ACC112 (cell line): ENCODE measurements at regions not wholly inside any gene's neighbourhood (a gene's known extent, or its start where the extent isn't known, plus 50 kb on each side); places are given as distances from the start of the nearest gene placed in this dataset.

Experiments used
- H2AFZ ChIP-seq: fragments of 200-600 bp; sonication (generic); one replicate; pipeline ENCODE4 v1.6.0; 2017; ENCODE audit warnings: antibody characterized with exemption, low read length; ENCODE audit not compliant: unreplicated experiment
- H3K27ac ChIP-seq: fragments of 200-600 bp; sonication (generic); 2 replicates; pipeline ENCODE4 v1.5.1; 2014; ENCODE audit warnings: low read depth, mild to moderate bottlenecking, antibody characterized with exemption, low read length, moderate library complexity
- H3K27me3 ChIP-seq: fragments of 200-600 bp; sonication (generic); 2 replicates; pipeline ENCODE4 v1.6.1; 2014; ENCODE audit warnings: mild to moderate bottlenecking, antibody characterized with exemption, low read length, moderate library complexity, mixed read lengths; ENCODE audit not compliant: insufficient read depth
- H3K36me3 ChIP-seq: fragments of 200-600 bp; sonication (generic); 2 replicates; pipeline ENCODE4 v1.6.1; 2016; ENCODE audit warnings: mild to moderate bottlenecking, antibody characterized with exemption, low read length, moderate library complexity, mixed read lengths; ENCODE audit not compliant: insufficient read depth
- H3K4me1 ChIP-seq: fragments of 200-600 bp; sonication (generic); one replicate; pipeline ENCODE4 v1.6.1; 2016; ENCODE audit warnings: low read length, mixed read lengths; ENCODE audit not compliant: insufficient read depth, unreplicated experiment, control insufficient read depth
- H3K4me3 ChIP-seq: fragments of 200-600 bp; sonication (generic); 2 replicates; pipeline ENCODE4 v1.5.1; 2014; ENCODE audit warnings: mild to moderate bottlenecking, low read depth, low read length
- H3K79me2 ChIP-seq: fragments of 200-600 bp; sonication (generic); one replicate; pipeline ENCODE4 v1.6.0; 2016; ENCODE audit warnings: low read length; ENCODE audit not compliant: control insufficient read depth, unreplicated experiment, insufficient read depth

- H3K27ac ChIP-seq: no peak overlapping the region
- no peaks in the 10 kb centered on the region for H3K36me3 ChIP-seq
- no peaks in the 10 kb centered on the region for H3K79me2 ChIP-seq
- no peak overlapping the region for H3K4me3 ChIP-seq
- no peaks in the 10 kb centered on the region for H3K27me3 ChIP-seq
- no peaks in the 10 kb centered on the region for H3K4me1 ChIP-seq
- H2AFZ ChIP-seq: no peak overlapping the region
These were observed 239.6 kb upstream of the TRAM1L1 start for GRCh38 chr4:117324851-117325491.

GRCh38 chr4:117326091-117326490 lies 240.7 kb upstream of the TRAM1L1 start:
- Histone ChIP-seq H3K4me3 (no peak overlapping the region), H3K79me2 (no peaks in the 10 kb centered on the region), H3K27me3 (no peaks in the 10 kb centered on the region), H2AFZ (no peak overlapping the region), H3K27ac (no peak overlapping the region), H3K36me3 (no peaks in the 10 kb centered on the region), H3K4me1 (no peaks in the 10 kb centered on the region)

GRCh38 chr4:117327491-117327890 lies 242.1 kb upstream of the TRAM1L1 start:
- no peaks in the 10 kb centered on the region for H3K4me1 ChIP-seq
- no peak overlapping the region for H2AFZ ChIP-seq
- no peaks in the 10 kb centered on the region for H3K36me3 ChIP-seq
- H3K27me3 ChIP-seq: no peaks in the 10 kb centered on the region
- no peaks in the 10 kb centered on the region for H3K79me2 ChIP-seq
- H3K27ac ChIP-seq: no peak overlapping the region
- H3K4me3 ChIP-seq: no peak overlapping the region

GRCh38 chr4:117328333-117328732 lies 243.0 kb upstream of the TRAM1L1 start:
- H2AFZ ChIP-seq: no peak overlapping the region
- no peaks in the 10 kb centered on the region for H3K36me3 ChIP-seq
- H3K27me3 ChIP-seq: no peaks in the 10 kb centered on the region
- no peak overlapping the region for H3K27ac ChIP-seq
- H3K4me3 ChIP-seq: no peak overlapping the region
- H3K79me2 ChIP-seq: no peaks in the 10 kb centered on the region
- H3K4me1 ChIP-seq: no peaks in the 10 kb centered on the region

- H3K79me2 ChIP-seq: no peaks in the 10 kb centered on the region
- no peaks in the 10 kb centered on the region for H3K27me3 ChIP-seq
- H3K4me3 ChIP-seq: no peak overlapping the region
- no peaks in the 10 kb centered on the region for H3K36me3 ChIP-seq
- no peak overlapping the region for H2AFZ ChIP-seq
- no peak overlapping the region for H3K27ac ChIP-seq
- no peaks in the 10 kb centered on the region for H3K4me1 ChIP-seq
These were observed 246.4 kb upstream of the TRAM1L1 start for GRCh38 chr4:117331817-117332216.

- Histone ChIP-seq H3K4me1 (no peaks in the 10 kb centered on the region), H3K4me3 (no peak overlapping the region), H3K27ac (no peak overlapping the region), H3K27me3 (no peaks in the 10 kb centered on the region), H2AFZ (no peak overlapping the region), H3K79me2 (no peaks in the 10 kb centered on the region), H3K36me3 (no peaks in the 10 kb centered on the region)
These were observed 249.2 kb upstream of the TRAM1L1 start for GRCh38 chr4:117334451-117335188.

GRCh38 chr4:117357437-117357836 lies 272.1 kb upstream of the TRAM1L1 start:
- no peaks in the 10 kb centered on the region; the same call in 1 of the 2 replicates for H3K27me3 ChIP-seq
- H3K79me2 ChIP-seq: no peaks in the 10 kb centered on the region
- H3K36me3 ChIP-seq: no peaks in the 10 kb centered on the region
- H3K4me3 ChIP-seq: no peak overlapping the region
- H2AFZ ChIP-seq: no peak overlapping the region
- no peaks in the 10 kb centered on the region for H3K4me1 ChIP-seq
- no peak overlapping the region for H3K27ac ChIP-seq

- Histone ChIP-seq H3K4me3 (no peak overlapping the region), H3K27me3 (no peaks in the 10 kb centered on the region; the same call in 1 of the 2 replicates)
These were observed 272.5 kb upstream of the TRAM1L1 start for GRCh38 chr4:117357866-117358265.

GRCh38 chr4:117370944-117371668 lies 285.7 kb upstream of the TRAM1L1 start:
- Histone ChIP-seq H3K27me3 (no peaks in the 10 kb centered on the region), H3K4me1 (no peaks in the 10 kb centered on the region), H3K79me2 (no peaks in the 10 kb centered on the region), H3K4me3 (no peak overlapping the region), H3K36me3 (no peaks in the 10 kb centered on the region), H3K27ac (no peak overlapping the region), H2AFZ (no peak overlapping the region)

More at GRCh38 chr4:117357866-117358265, 272.5 kb upstream of the TRAM1L1 start:
- H3K27ac ChIP-seq: no peak overlapping the region
- H2AFZ ChIP-seq: no peak overlapping the region
- no peaks in the 10 kb centered on the region for H3K4me1 ChIP-seq
- H3K79me2 ChIP-seq: no peaks in the 10 kb centered on the region
- no peaks in the 10 kb centered on the region for H3K36me3 ChIP-seq

- Histone ChIP-seq H3K27me3 (no peaks in the 10 kb centered on the region), H2AFZ (no peak overlapping the region), H3K79me2 (no peaks in the 10 kb centered on the region), H3K4me1 (no peaks in the 10 kb centered on the region), H3K27ac (no peak overlapping the region), H3K36me3 (no peaks in the 10 kb centered on the region), H3K4me3 (no peak overlapping the region)
These were observed 289.7 kb upstream of the TRAM1L1 start for GRCh38 chr4:117375101-117375500.
